Epithelial cell of esophagus (primary cell): ENCODE measurements at regions not wholly inside any gene's neighbourhood (a gene's known extent, or its start where the extent isn't known, plus 50 kb on each side); places are given as distances from the start of the nearest gene placed in this dataset.
"Not testable (repeated sequence)": the region's sequence is repeated elsewhere in the genome, so short reads cannot be mapped to it uniquely, and the experiment has no call there.

Experiments used
- DNase-seq: peaks from one replicate; pipeline ENCODE4 v3.0.0; 2010; ENCODE audit warnings: low read depth
- H3K4me3 ChIP-seq: 2 replicates; pipeline ENCODE4 v1.5.1; 2011; ENCODE audit warnings: mild to moderate bottlenecking, low read length, control low read depth
- TF ChIP-seq, protein P1 (sequence below): IDR thresholded peaks from 2 replicates; pipeline ENCODE4 v1.5.1; 2011; ENCODE audit warnings: low read depth, mild to moderate bottlenecking, low read length, control low read depth, inconsistent platforms; ENCODE audit not compliant: insufficient read depth; ENCODE audit errors: missing control alignments

DNA sequence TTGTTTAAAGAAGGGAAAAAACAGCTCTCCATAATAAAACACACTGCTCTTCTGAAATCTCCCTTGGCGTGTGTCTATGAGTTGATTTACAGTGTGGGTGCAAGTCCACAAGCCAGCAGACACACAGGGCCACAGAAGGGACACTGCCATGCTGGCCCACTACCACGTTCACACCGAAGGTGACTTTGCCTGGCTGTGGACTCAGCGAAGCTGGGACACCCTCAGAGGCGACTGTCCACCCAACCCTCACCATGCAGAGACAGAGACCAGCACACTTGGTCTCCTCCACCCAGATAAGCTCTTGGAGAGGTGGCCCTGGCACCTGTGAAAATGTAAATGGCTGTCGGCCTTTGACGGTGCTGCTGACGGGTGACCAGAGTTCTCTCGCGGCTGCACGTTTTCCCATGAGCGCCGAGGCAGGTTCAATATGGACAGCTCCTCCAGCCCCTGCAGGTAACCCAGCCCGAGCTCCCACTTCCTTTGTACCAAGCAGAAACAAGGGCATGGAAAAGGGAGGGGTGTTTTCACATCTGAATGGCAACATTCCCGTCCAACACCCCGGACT lies 78.0 kb downstream of the YTHDF1 start:
- TF ChIP-seq, protein P1, sequence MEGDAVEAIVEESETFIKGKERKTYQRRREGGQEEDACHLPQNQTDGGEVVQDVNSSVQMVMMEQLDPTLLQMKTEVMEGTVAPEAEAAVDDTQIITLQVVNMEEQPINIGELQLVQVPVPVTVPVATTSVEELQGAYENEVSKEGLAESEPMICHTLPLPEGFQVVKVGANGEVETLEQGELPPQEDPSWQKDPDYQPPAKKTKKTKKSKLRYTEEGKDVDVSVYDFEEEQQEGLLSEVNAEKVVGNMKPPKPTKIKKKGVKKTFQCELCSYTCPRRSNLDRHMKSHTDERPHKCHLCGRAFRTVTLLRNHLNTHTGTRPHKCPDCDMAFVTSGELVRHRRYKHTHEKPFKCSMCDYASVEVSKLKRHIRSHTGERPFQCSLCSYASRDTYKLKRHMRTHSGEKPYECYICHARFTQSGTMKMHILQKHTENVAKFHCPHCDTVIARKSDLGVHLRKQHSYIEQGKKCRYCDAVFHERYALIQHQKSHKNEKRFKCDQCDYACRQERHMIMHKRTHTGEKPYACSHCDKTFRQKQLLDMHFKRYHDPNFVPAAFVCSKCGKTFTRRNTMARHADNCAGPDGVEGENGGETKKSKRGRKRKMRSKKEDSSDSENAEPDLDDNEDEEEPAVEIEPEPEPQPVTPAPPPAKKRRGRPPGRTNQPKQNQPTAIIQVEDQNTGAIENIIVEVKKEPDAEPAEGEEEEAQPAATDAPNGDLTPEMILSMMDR, result no peak
- DNase-seq, result no peak
- H3K4me3 ChIP-seq, result no peak overlapping the region

DNA sequence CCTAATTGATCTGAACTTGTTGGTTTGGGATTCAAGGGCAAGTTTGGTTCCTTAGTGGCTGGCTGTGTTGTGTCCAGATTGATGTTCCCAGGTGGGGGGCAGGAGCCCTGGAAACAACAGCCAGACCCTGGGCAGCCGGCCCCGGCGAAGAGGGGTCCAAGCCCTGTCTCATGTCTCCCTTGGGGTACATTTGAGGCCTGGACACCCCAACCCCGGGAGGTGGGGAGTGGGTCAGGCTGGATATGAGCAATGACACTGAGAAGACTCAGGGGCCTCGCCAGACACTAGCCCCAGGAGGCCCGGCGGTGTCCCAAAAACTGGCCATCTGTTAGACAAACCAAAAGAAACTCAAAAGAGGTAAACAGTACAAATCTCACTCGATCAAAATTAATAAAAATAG lies 79.6 kb downstream of the YTHDF1 start:
- no peak overlapping the region for H3K4me3 ChIP-seq
- TF ChIP-seq, protein P1, result no peak
- no peak for DNase-seq

DNA sequence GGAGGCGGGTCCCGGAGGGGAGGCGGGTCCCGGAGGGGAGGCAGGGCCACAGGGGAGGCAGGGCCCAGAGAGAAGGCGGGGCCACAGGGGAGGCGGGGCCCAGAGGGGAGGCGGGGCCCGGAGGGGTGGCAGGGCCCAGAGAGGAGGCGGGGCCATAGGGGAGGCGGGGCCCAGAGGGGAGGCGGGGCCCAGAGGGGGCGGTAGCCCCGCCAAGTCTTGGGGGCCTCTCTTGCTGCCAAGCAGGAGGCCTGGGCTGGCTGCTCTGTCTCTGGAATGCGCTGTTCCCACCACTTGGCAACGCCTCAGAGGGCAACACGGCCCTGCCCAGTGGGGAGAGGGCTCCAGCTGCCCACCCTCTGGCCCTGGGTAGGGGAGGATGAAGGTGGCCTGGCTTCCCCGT lies 80.5 kb downstream of the YTHDF1 start:
- no peak for DNase-seq
- H3K4me3 ChIP-seq, result no peak overlapping the region
- TF ChIP-seq, protein P1, result no peak

DNA sequence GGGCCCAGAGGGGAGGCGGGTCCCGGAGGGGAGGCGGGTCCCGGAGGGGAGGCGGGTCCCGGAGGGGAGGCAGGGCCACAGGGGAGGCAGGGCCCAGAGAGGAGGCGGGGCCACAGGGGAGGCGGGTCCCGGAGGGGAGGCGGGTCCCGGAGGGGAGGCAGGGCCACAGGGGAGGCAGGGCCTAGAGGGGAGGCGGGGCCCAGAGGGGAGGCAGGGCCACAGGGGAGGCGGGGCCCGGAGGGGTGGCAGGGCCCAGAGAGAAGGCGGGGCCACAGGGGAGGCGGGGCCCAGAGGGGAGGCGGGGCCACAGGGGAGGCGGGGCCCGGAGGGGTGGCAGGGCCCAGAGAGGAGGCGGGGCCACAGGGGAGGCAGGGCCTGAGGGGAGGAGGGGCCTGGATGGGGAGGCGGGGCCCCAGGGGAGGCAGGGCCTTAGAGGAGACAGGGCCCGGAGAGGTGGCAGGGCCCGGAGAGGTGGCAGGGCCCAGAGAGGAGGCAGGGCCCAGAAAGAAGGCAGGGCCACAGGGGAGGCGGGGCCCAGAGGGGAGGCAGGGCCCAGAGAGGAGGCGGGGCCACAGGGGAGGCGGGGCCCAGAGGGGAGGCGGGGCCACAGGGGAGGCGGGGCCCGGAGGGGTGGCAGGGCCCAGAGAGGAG lies 81.1 kb downstream of the YTHDF1 start:
- H3K4me3 ChIP-seq, DNase-seq: not testable (repeated sequence)

DNA sequence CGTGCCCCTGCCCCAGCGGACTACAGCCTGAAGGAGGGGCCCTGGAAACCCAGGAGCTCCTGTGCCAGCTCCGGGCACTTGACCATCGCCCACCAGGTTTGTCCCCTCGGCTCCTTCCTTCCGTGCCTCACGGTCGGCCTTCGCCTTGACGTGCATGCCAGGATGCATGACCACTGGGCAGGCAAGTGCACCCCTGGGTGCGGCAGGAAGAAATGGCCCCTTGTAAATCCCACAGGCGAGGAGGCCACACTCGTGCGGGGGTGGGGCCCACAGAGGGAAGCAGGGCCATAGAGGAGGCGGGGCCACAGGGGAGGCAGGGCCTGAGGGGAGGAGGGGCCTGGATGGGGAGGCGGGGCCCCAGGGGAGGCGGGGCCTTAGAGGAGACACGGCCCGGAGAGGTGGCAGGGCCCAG lies 81.7 kb downstream of the YTHDF1 start:
- TF ChIP-seq, protein P1, result no peak
- H3K4me3 ChIP-seq, result no peak overlapping the region
- no peak for DNase-seq

- TF ChIP-seq, protein P1, result no peak
- H3K4me3 ChIP-seq, result no peak overlapping the region
- DNase-seq, result no peak
Measured at GRCh38 chr20:63133481-63134091, 82.3 kb downstream of the YTHDF1 start.

- DNase-seq, result no peak
- TF ChIP-seq, protein P1, result no peak
- H3K4me3 ChIP-seq, result no peak overlapping the region
Measured at GRCh38 chr20:63132715-63133471, 83.0 kb downstream of the YTHDF1 start.
